ENCODE measurements at regions not wholly inside any gene's neighbourhood (a gene's known extent, or its start where the extent isn't known, plus 50 kb on each side); places are given as distances from the start of the nearest gene placed in this dataset.
A peak's percentile ranks its signal among the peaks of the same experiment; 100 is the strongest.

DNA sequence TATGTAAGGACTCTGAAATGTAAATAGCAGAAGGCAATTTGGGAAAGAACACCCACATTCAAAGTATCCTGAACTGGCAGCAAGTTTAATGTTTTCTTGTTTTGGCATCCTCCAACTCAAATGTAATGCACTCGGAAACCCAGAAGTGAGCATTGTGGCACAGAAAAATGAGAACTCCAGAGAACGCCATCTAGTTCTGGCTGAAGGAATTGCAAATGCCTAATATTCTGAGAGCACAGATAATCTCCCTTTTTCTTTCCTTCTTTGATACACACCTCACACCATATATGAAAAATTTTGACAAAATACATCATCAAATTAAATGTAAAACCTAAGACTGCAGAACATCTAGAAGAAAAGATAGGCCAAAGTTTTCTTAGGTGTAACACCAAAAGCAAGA, 52.1 kb downstream of the PWWP3B start:
- Histone ChIP-seq H3K9ac (ENCODE audit: extremely low read depth, low read length, poor library complexity, severe bottlenecking) (no peak overlapping the region), H3K27ac (ENCODE audit: low read depth, low read length) (no peak overlapping the region), H3K36me3 (ENCODE audit: control insufficient read depth, insufficient read depth, low read length) (no peaks in the 10 kb centered on the region), H3K4me3 (ENCODE audit: low read length) (no peak overlapping the region), H3K4me1 (ENCODE audit: control insufficient read depth, insufficient read depth, low read length) (no peaks in the 10 kb centered on the region), H3K27me3 (ENCODE audit: control insufficient read depth, insufficient read depth, low read length, poor library complexity, severe bottlenecking) (no peaks in the 10 kb centered on the region), H3K9me3 (ENCODE audit: control insufficient read depth, low read length) (no peaks in the 10 kb centered on the region)
- Mint-ChIP-seq H3K27ac (no peak overlapping the region), H3K4me1 (no peaks in the 10 kb centered on the region), H3K36me3 (ENCODE audit: low read depth) (no peaks in the 10 kb centered on the region), H3K4me3 (no peak overlapping the region), H3K27me3 (ENCODE audit: insufficient read depth) (no peaks in the 10 kb centered on the region), H3K9me3 (peaks cover 66% of the 10 kb centered on the region)
- TF ChIP-seq, protein P1, sequence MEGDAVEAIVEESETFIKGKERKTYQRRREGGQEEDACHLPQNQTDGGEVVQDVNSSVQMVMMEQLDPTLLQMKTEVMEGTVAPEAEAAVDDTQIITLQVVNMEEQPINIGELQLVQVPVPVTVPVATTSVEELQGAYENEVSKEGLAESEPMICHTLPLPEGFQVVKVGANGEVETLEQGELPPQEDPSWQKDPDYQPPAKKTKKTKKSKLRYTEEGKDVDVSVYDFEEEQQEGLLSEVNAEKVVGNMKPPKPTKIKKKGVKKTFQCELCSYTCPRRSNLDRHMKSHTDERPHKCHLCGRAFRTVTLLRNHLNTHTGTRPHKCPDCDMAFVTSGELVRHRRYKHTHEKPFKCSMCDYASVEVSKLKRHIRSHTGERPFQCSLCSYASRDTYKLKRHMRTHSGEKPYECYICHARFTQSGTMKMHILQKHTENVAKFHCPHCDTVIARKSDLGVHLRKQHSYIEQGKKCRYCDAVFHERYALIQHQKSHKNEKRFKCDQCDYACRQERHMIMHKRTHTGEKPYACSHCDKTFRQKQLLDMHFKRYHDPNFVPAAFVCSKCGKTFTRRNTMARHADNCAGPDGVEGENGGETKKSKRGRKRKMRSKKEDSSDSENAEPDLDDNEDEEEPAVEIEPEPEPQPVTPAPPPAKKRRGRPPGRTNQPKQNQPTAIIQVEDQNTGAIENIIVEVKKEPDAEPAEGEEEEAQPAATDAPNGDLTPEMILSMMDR (conservative IDR thresholded peaks at IDR 0.05) = peak; percentile 51
- DNase-seq = no peak
- WGBS, 2 experiments (ENCODE audit: insufficient coverage in 1 of 2, insufficient read length in 1 of 2) = 75% methylated on average over 2 of the region's 2 CpGs; no CpG with 5 or more reads in 1 of the 2 experiments

DNA sequence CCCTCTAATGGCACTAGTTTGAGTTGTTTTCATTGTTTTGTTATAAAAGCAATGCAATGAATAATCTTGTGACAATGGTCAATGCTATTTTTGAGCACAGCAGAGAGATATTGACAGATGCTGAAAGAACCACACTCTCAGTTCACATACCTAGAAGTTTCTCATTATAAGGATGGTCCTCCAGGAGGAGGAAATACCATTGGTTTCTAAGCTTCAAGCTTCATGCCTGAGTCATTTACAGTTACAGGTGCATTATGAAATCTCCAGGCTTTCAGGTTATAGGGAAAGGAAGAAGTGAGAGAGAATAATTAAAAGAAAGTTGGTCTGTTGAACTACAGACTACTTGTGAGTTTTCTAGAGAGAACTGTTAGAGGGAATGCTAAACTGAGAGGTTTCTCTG, 75.3 kb downstream of the PWWP3B start:
- no peaks in the 10 kb centered on the region for H3K4me1 Mint-ChIP-seq
- H3K36me3 Mint-ChIP-seq (ENCODE audit: low read depth) = no peaks in the 10 kb centered on the region
- no peaks in the 10 kb centered on the region for H3K27me3 Mint-ChIP-seq (ENCODE audit: insufficient read depth)
- H3K4me3 ChIP-seq (ENCODE audit: low read length) = no peak overlapping the region
- H3K27ac ChIP-seq (ENCODE audit: low read depth, low read length) = no peak overlapping the region
- H3K4me3 Mint-ChIP-seq = no peak overlapping the region
- H3K36me3 ChIP-seq (ENCODE audit: control insufficient read depth, insufficient read depth, low read length) = no peaks in the 10 kb centered on the region
- H3K9me3 Mint-ChIP-seq = peaks cover 63% of the 10 kb centered on the region
- no peak overlapping the region for H3K9ac ChIP-seq (ENCODE audit: extremely low read depth, low read length, poor library complexity, severe bottlenecking)
- H3K27me3 ChIP-seq (ENCODE audit: control insufficient read depth, insufficient read depth, low read length, poor library complexity, severe bottlenecking) = no peaks in the 10 kb centered on the region
- no peaks in the 10 kb centered on the region for H3K4me1 ChIP-seq (ENCODE audit: control insufficient read depth, insufficient read depth, low read length)
- TF ChIP-seq, protein P1 (conservative IDR thresholded peaks at IDR 0.05) = no peak
- H3K9me3 ChIP-seq (ENCODE audit: control insufficient read depth, low read length) = no peaks in the 10 kb centered on the region
- no peak for DNase-seq
- no peak overlapping the region for H3K27ac Mint-ChIP-seq

DNA sequence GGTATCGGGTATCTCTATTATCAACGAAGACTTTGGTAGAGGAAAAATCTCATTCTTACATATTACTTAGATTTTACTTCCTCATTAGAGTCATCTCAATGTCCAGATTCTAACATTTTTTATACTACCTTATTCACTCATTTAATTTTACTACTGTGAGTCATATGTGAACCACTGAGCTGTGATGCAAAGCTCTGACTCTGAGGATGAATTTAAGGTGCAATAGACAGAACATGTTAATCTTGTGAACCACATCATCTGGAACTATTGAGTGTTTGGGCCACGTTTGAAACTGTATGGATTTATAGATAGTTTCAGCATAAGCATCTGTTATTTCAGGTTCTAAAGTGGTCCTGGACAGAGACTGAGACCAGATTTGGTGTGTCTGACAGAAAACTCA, 78.4 kb downstream of the PWWP3B start:
- no peaks in the 10 kb centered on the region for H3K4me1 Mint-ChIP-seq
- no peak overlapping the region for H3K27ac Mint-ChIP-seq
- no peak overlapping the region for H3K27ac ChIP-seq (ENCODE audit: low read depth, low read length)
- H3K9me3 Mint-ChIP-seq = peaks cover 66% of the 10 kb centered on the region
- no peak for DNase-seq
- H3K4me1 ChIP-seq (ENCODE audit: control insufficient read depth, insufficient read depth, low read length) = no peaks in the 10 kb centered on the region
- no peaks in the 10 kb centered on the region for H3K27me3 ChIP-seq (ENCODE audit: control insufficient read depth, insufficient read depth, low read length, poor library complexity, severe bottlenecking)
- H3K36me3 Mint-ChIP-seq (ENCODE audit: low read depth) = no peaks in the 10 kb centered on the region
- H3K4me3 ChIP-seq (ENCODE audit: low read length) = no peak overlapping the region
- no peaks in the 10 kb centered on the region for H3K9me3 ChIP-seq (ENCODE audit: control insufficient read depth, low read length)
- H3K27me3 Mint-ChIP-seq (ENCODE audit: insufficient read depth) = no peaks in the 10 kb centered on the region
- 75% methylated on average over 3 of the region's 3 CpGs; no CpG with 5 or more reads in 1 of the 2 experiments for WGBS, 2 experiments (ENCODE audit: insufficient coverage in 1 of 2, insufficient read length in 1 of 2)
- H3K9ac ChIP-seq (ENCODE audit: extremely low read depth, low read length, poor library complexity, severe bottlenecking) = no peak overlapping the region
- no peak overlapping the region for H3K4me3 Mint-ChIP-seq
- no peaks in the 10 kb centered on the region for H3K36me3 ChIP-seq (ENCODE audit: control insufficient read depth, insufficient read depth, low read length)
- TF ChIP-seq, protein P1 (conservative IDR thresholded peaks at IDR 0.05) = no peak
